B cell (primary cell): ENCODE measurements at regions not wholly inside any gene's neighbourhood (a gene's known extent, or its start where the extent isn't known, plus 50 kb on each side); places are given as distances from the start of the nearest gene placed in this dataset.

Source experiments
- ATAC-seq: fragments of 200-7000 bp; cut with Tn5 transposase; one replicate; pipeline ENCODE4 v1.10.0; 2021; ENCODE audit warnings: low read depth, mild to moderate bottlenecking, moderate number of reproducible peaks, moderate library complexity
- CTCF ChIA-PET: fragments of 350-600 bp; sonication (Branson Sonifier 250); formaldehyde crosslinking; loops from one replicate; lab custom pipeline; 2021; ENCODE audit warnings: antibody characterized with exemption, inconsistent platforms; lab: Charles Lee
- POLR2A ChIA-PET: fragments of 350-600 bp; sonication (Branson Sonifier 250); formaldehyde crosslinking; loops from one replicate; lab custom pipeline; 2021; ENCODE audit warnings: antibody characterized with exemption; lab: Charles Lee
- DNase-seq: peaks from one replicate; pipeline ENCODE4 v3.0.0; 2013
- H2AFZ ChIP-seq: 2 replicates; pipeline ENCODE4 v1.6.1; 2012; ENCODE audit warnings: mild to moderate bottlenecking, low read depth, low read length; ENCODE audit not compliant: insufficient read depth, poor library complexity, severe bottlenecking
- H3K27ac ChIP-seq, 2 donors: 1 replicate in 1 of 2; 2 replicates in 1 of 2; pipeline ENCODE4 v1.5.1; 2012 to 2013; ENCODE audit warnings: low read length in 2 of 2, mild to moderate bottlenecking in 2 of 2, moderate library complexity in 1 of 2
- H3K27me3 ChIP-seq, 4 experiments: fragments of 200-600 bp in 1 of 4; sonication (generic) in 1 of 4; replicated peaks in 1 of 4; 1 replicate in 2 of 4; 2 replicates in 2 of 4; pipeline versions ENCODE4 v1.6.1 to v1.7.0; 2013 to 2016; ENCODE audit warnings: low read length in 3 of 4, mild to moderate bottlenecking in 2 of 4, mixed read lengths in 1 of 4, moderate library complexity in 1 of 4; ENCODE audit not compliant: insufficient read depth in 4 of 4, control insufficient read depth in 3 of 4; ENCODE audit errors: control extremely low read depth in 1 of 4
- H3K36me3 ChIP-seq, 2 experiments: replicated peaks in 1 of 2; 1 replicate in 1 of 2; 2 replicates in 1 of 2; pipeline versions ENCODE4 v1.6.1 to v1.7.1; 2013; ENCODE audit warnings: low read length in 1 of 2; ENCODE audit not compliant: insufficient read depth in 2 of 2, control insufficient read depth in 1 of 2; ENCODE audit errors: control extremely low read depth in 1 of 2, extremely low read depth in 1 of 2
- H3K4me1 ChIP-seq, 2 donors: fragments of 200-600 bp in 1 of 2; sonication (generic) in 1 of 2; 1 replicate in 1 of 2; 2 replicates in 1 of 2; pipeline versions ENCODE4 v1.5.1 to v1.6.1; 2013 to 2017; ENCODE audit warnings: low read length in 2 of 2; ENCODE audit not compliant: control insufficient read depth in 2 of 2, insufficient read depth in 2 of 2
- H3K4me2 ChIP-seq: replicated peaks from 2 replicates; pipeline ENCODE3; 2012; ENCODE audit warnings: mild to moderate bottlenecking, low read depth, low read length; ENCODE audit not compliant: poor library complexity, severe bottlenecking
- H3K4me3 ChIP-seq, 5 experiments: fragments of 200-600 bp in 1 of 5; sonication (generic) in 1 of 5; 1 replicate in 3 of 5; 2 replicates in 2 of 5; pipeline versions ENCODE4 v1.5.1 to v1.7.0; 2011 to 2016; ENCODE audit warnings: low read length in 4 of 5, mild to moderate bottlenecking in 4 of 5, low read depth in 2 of 5, control low read depth in 1 of 5, moderate library complexity in 1 of 5; ENCODE audit not compliant: insufficient read depth in 1 of 5; ENCODE audit errors: control extremely low read depth in 1 of 5, extremely low read depth in 1 of 5
- H3K79me2 ChIP-seq: fragments of 200-600 bp; sonication (generic); one replicate; pipeline ENCODE4 v1.6.0; 2016; ENCODE audit warnings: low read length; ENCODE audit not compliant: control insufficient read depth, insufficient read depth
- H3K9ac ChIP-seq: fragments of 200-600 bp; sonication (generic); 2 replicates; pipeline ENCODE4 v1.6.1; 2017; ENCODE audit warnings: mild to moderate bottlenecking, low read length, moderate library complexity
- H3K9me3 ChIP-seq, 3 donors: one replicate each; pipeline versions ENCODE4 v1.6.1 to v1.7.1; 2013; ENCODE audit warnings: low read length in 2 of 3; ENCODE audit not compliant: control insufficient read depth in 2 of 3, insufficient read depth in 1 of 3; ENCODE audit errors: control extremely low read depth in 1 of 3
- H4K20me1 ChIP-seq: 2 replicates; pipeline ENCODE4 v1.6.0; 2012; ENCODE audit warnings: mild to moderate bottlenecking, low read length; ENCODE audit not compliant: insufficient read depth, control insufficient read depth, poor library complexity, severe bottlenecking
- H3K27ac Mint-ChIP-seq: one replicate; pipeline ENCODE4 v1.8.0; 2021; ENCODE audit warnings: mixed read lengths
- H3K27me3 Mint-ChIP-seq: one replicate; pipeline ENCODE4 v1.8.0; 2021; ENCODE audit warnings: mixed read lengths
- H3K4me1 Mint-ChIP-seq: one replicate; pipeline ENCODE4 v1.8.0; 2021; ENCODE audit warnings: mixed read lengths
- H3K4me3 Mint-ChIP-seq: one replicate; pipeline ENCODE4 v1.8.0; 2021; ENCODE audit warnings: mixed read lengths
- H3K9me3 Mint-ChIP-seq: one replicate; pipeline ENCODE4 v1.8.0; 2022; ENCODE audit warnings: mixed read lengths; ENCODE audit not compliant: insufficient read depth
- CTCF ChIP-seq: fragments of 200-600 bp; IDR thresholded peaks from one replicate; pipeline ENCODE4 v1.8.0; 2022; ENCODE audit warnings: antibody characterized with exemption, mild to moderate bottlenecking
- EZH2 ChIP-seq: IDR thresholded peaks from 2 replicates; pipeline ENCODE4 v1.6.1; 2012; ENCODE audit warnings: borderline replicate concordance, low read depth, mild to moderate bottlenecking, moderate library complexity, low read length; ENCODE audit not compliant: insufficient read depth, poor library complexity, severe bottlenecking
- WGBS: methylation state at CpG from one replicate; pipeline ENCODE4 v1.1.5; 2013; ENCODE audit warnings: missing lambda C conversion rate; ENCODE audit not compliant: insufficient coverage; 5-methylcytosine and 5-hydroxymethylcytosine counted together
- intact Hi-C: fragments of 100-400 bp; cut with micrococcal nuclease; formaldehyde crosslinking; loops from one replicate; pipeline ENCODE4 v1.10.0; 2022

- H2AFZ ChIP-seq: no peak overlapping the region
- Mint-ChIP-seq H3K9me3 (peaks cover 2% of the 10 kb centered on the region), H3K4me1 (no peaks in the 10 kb centered on the region), H3K27ac (no peak overlapping the region), H3K4me3 (no peak overlapping the region), H3K27me3 (peaks cover 23% of the 10 kb centered on the region)
- no peaks in the 10 kb centered on the region for H4K20me1 ChIP-seq
- no peak overlapping the region for H3K4me2 ChIP-seq
- ATAC-seq: no peak
- H3K9ac ChIP-seq: no peak overlapping the region
- no peak overlapping the region for H3K27ac ChIP-seq
- no peaks in the 10 kb centered on the region for H3K79me2 ChIP-seq
- H3K36me3 ChIP-seq: no peaks in the 10 kb centered on the region
- ChIA-PET POLR2A (no interaction called here), CTCF (no interaction called here)
- no peaks in the 10 kb centered on the region for H3K9me3 ChIP-seq
- no peak overlapping the region for H3K4me3 ChIP-seq
- intact Hi-C loops: no loop called here
- peaks cover 0 to 2% (median 0%) of the 10 kb centered on the region in 4 experiments for H3K27me3 ChIP-seq
- no peaks in the 10 kb centered on the region for H3K4me1 ChIP-seq
- 88% methylated on average over 24 of the region's 30 CpGs for WGBS
- no peak for DNase-seq
- TF ChIP-seq CTCF (no peak), EZH2 (no peak)
Observed at GRCh38 chr1:10851024-10852013, 54.9 kb upstream of the CASZ1 start.

DNA sequence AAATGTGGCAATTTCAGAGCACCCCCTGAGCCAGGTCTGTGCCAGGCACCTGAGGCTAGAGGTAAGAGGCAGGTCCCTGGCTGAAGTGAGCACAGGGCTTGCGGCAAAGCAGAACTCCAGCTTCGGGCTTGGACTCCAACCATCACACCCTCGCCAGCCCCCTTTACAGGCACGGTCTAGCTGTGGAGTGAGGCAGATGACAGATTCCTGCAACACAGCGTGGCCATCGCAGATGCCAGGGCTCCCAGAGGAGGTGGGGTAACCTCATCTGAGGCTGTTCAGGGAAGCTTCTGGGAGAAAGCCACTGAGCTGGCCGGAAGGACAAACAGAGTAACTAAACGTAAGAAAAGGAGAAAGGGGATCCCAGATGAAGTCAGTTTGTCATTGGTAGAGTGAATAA is 55.6 kb upstream of the CASZ1 start:
- Histone ChIP-seq H3K9ac (no peak overlapping the region), H4K20me1 (no peaks in the 10 kb centered on the region), H3K36me3 (no peaks in the 10 kb centered on the region), H3K79me2 (no peaks in the 10 kb centered on the region), H3K4me3 (no peak overlapping the region), H3K27ac (no peak overlapping the region), H3K4me1 (no peaks in the 10 kb centered on the region), H2AFZ (no peak overlapping the region), H3K9me3 (no peaks in the 10 kb centered on the region), H3K27me3 (no peaks in the 10 kb centered on the region), H3K4me2 (no peak overlapping the region)
- intact Hi-C loops: no loop called here
- no peaks in the 10 kb centered on the region for H3K4me1 Mint-ChIP-seq
- CTCF ChIA-PET: no interaction called here
- H3K9me3 Mint-ChIP-seq: no peaks in the 10 kb centered on the region
- no peak overlapping the region for H3K4me3 Mint-ChIP-seq
- H3K27ac Mint-ChIP-seq: no peak overlapping the region
- 91% methylated on average over 7 of the region's 8 CpGs for WGBS
- H3K27me3 Mint-ChIP-seq: peaks cover 20% of the 10 kb centered on the region
- TF ChIP-seq CTCF: no peak
- TF ChIP-seq EZH2: no peak
- ATAC-seq: no peak
- POLR2A ChIA-PET: no interaction called here
- no peak for DNase-seq
